ENCODE measurements at regions not wholly inside any gene's neighbourhood (a gene's known extent, or its start where the extent isn't known, plus 50 kb on each side); places are given as distances from the start of the nearest gene placed in this dataset.

GRCh38 chr5:125041798-125042197, 295.4 kb upstream of the ZNF608 start:
- no peak overlapping the region for H3K4me3 ChIP-seq (ENCODE audit: low read length)
- no peak for DNase-seq (ENCODE audit: low read depth)
- no peak for TF ChIP-seq CTCF (conservative IDR thresholded peaks at IDR 0.05; ENCODE audit: low read length)

GRCh38 chr5:125042261-125042890, 295.9 kb upstream of the ZNF608 start:
- TF ChIP-seq CTCF (conservative IDR thresholded peaks at IDR 0.05; ENCODE audit: low read length), result no peak
- DNase-seq (ENCODE audit: low read depth), result peak; percentile 80
- H3K4me3 ChIP-seq (ENCODE audit: low read length), result no peak overlapping the region

GRCh38 chr5:125043781-125044391, 297.4 kb upstream of the ZNF608 start:
- TF ChIP-seq CTCF (conservative IDR thresholded peaks at IDR 0.05; ENCODE audit: low read length), result no peak

GRCh38 chr5:125044491-125045282, 298.2 kb upstream of the ZNF608 start:
- no peak for DNase-seq (ENCODE audit: low read depth)
- TF ChIP-seq CTCF (conservative IDR thresholded peaks at IDR 0.05; ENCODE audit: low read length), result no peak
- H3K4me3 ChIP-seq (ENCODE audit: low read length), result no peak overlapping the region

More at GRCh38 chr5:125043781-125044391, 297.4 kb upstream of the ZNF608 start:
- peak; percentile 86 for DNase-seq (ENCODE audit: low read depth)
- no peak overlapping the region for H3K4me3 ChIP-seq (ENCODE audit: low read length)

- no peak for TF ChIP-seq CTCF (conservative IDR thresholded peaks at IDR 0.05; ENCODE audit: low read length)
- no peak overlapping the region for H3K4me3 ChIP-seq (ENCODE audit: low read length)
- no peak for DNase-seq (ENCODE audit: low read depth)
These were observed 299.2 kb upstream of the ZNF608 start for GRCh38 chr5:125045646-125046045.

GRCh38 chr5:125046838-125047237, 300.4 kb upstream of the ZNF608 start:
- H3K4me3 ChIP-seq (ENCODE audit: low read length), result no peak overlapping the region
- no peak for DNase-seq (ENCODE audit: low read depth)
- no peak for TF ChIP-seq CTCF (conservative IDR thresholded peaks at IDR 0.05; ENCODE audit: low read length)
